ENCODE measurements at regions not wholly inside any gene's neighbourhood (a gene's known extent, or its start where the extent isn't known, plus 50 kb on each side); places are given as distances from the start of the nearest gene placed in this dataset.

GRCh38 chr20:20888936-20889335, 176.5 kb upstream of the RALGAPA2 start:
- H3K4me1 Mint-ChIP-seq (ENCODE audit: unreplicated experiment): peaks cover 5% of the 10 kb centered on the region
- H3K36me3 Mint-ChIP-seq: no peaks in the 10 kb centered on the region
- TF ChIP-seq CTCF (conservative IDR thresholded peaks at IDR 0.05): no peak
- H3K9me3 Mint-ChIP-seq: no peaks in the 10 kb centered on the region
- no peak overlapping the region for H3K27ac Mint-ChIP-seq
- H3K27me3 Mint-ChIP-seq: peaks cover 22% of the 10 kb centered on the region
- H3K4me3 Mint-ChIP-seq: no peak overlapping the region
- no peak for DNase-seq (ENCODE audit: extremely low spot score, unreplicated experiment)

- Mint-ChIP-seq H3K4me3 (no peak overlapping the region), H3K27ac (no peak overlapping the region), H3K36me3 (no peaks in the 10 kb centered on the region), H3K27me3 (peaks cover 21% of the 10 kb centered on the region), H3K4me1 (ENCODE audit: unreplicated experiment) (peaks cover 5% of the 10 kb centered on the region), H3K9me3 (no peaks in the 10 kb centered on the region)
- DNase-seq (ENCODE audit: extremely low spot score, unreplicated experiment): no peak
- TF ChIP-seq CTCF (conservative IDR thresholded peaks at IDR 0.05): no peak
Observed at GRCh38 chr20:20888266-20888656, 175.8 kb upstream of the RALGAPA2 start.

GRCh38 chr20:20887593-20888265, 175.3 kb upstream of the RALGAPA2 start:
- peaks cover 18% of the 10 kb centered on the region for H3K27me3 Mint-ChIP-seq

GRCh38 chr20:20881808-20882207, 169.4 kb upstream of the RALGAPA2 start:
- no peaks in the 10 kb centered on the region for H3K9me3 Mint-ChIP-seq
- no peak for TF ChIP-seq CTCF (conservative IDR thresholded peaks at IDR 0.05)
- H3K4me3 Mint-ChIP-seq: no peak overlapping the region
- DNase-seq (ENCODE audit: extremely low spot score, unreplicated experiment): no peak
- no peak overlapping the region for H3K27ac Mint-ChIP-seq
- H3K36me3 Mint-ChIP-seq: no peaks in the 10 kb centered on the region
- H3K4me1 Mint-ChIP-seq (ENCODE audit: unreplicated experiment): no peaks in the 10 kb centered on the region
- peaks cover 10% of the 10 kb centered on the region for H3K27me3 Mint-ChIP-seq

More at GRCh38 chr20:20887593-20888265, 175.3 kb upstream of the RALGAPA2 start:
- Mint-ChIP-seq H3K4me1 (ENCODE audit: unreplicated experiment) (peaks cover 5% of the 10 kb centered on the region), H3K36me3 (no peaks in the 10 kb centered on the region), H3K9me3 (no peaks in the 10 kb centered on the region), H3K27ac (no peak overlapping the region), H3K4me3 (no peak overlapping the region)
- DNase-seq (ENCODE audit: extremely low spot score, unreplicated experiment): no peak
- no peak for TF ChIP-seq CTCF (conservative IDR thresholded peaks at IDR 0.05)

GRCh38 chr20:20877079-20877478, 164.6 kb upstream of the RALGAPA2 start:
- Mint-ChIP-seq H3K27ac (no peak overlapping the region), H3K9me3 (no peaks in the 10 kb centered on the region), H3K36me3 (no peaks in the 10 kb centered on the region), H3K4me1 (ENCODE audit: unreplicated experiment) (no peaks in the 10 kb centered on the region), H3K27me3 (peaks cover 35% of the 10 kb centered on the region), H3K4me3 (no peak overlapping the region)
- no peak for TF ChIP-seq CTCF (conservative IDR thresholded peaks at IDR 0.05)
- DNase-seq (ENCODE audit: extremely low spot score, unreplicated experiment): no peak
